IgD-negative memory B cell (primary cell): ENCODE measurements at regions not wholly inside any gene's neighbourhood (a gene's known extent, or its start where the extent isn't known, plus 50 kb on each side); places are given as distances from the start of the nearest gene placed in this dataset.

Source experiments
- H3K27ac Mint-ChIP-seq, 3 donors: one replicate each; pipeline ENCODE4 v1.8.0; 2020 to 2022; ENCODE audit warnings: mild to moderate bottlenecking in 3 of 3, mixed read lengths in 3 of 3, moderate library complexity in 1 of 3
- H3K27me3 Mint-ChIP-seq: one replicate; pipeline ENCODE4 v1.8.0; 2021; ENCODE audit warnings: mixed read lengths
- H3K36me3 Mint-ChIP-seq: one replicate; pipeline ENCODE4 v1.8.0; 2020; ENCODE audit warnings: mild to moderate bottlenecking, mixed read lengths
- H3K4me1 Mint-ChIP-seq, 3 donors: one replicate each; pipeline ENCODE4 v1.8.0; 2020 to 2022; ENCODE audit warnings: mixed read lengths in 3 of 3, mild to moderate bottlenecking in 1 of 3
- H3K4me3 Mint-ChIP-seq, 4 donors: one replicate each; pipeline ENCODE4 v1.8.0; 2020 to 2022; ENCODE audit warnings: mild to moderate bottlenecking in 4 of 4, mixed read lengths in 4 of 4, moderate library complexity in 3 of 4
- H3K9me3 Mint-ChIP-seq, 3 donors: one replicate each; pipeline ENCODE4 v1.8.0; 2020 to 2021; ENCODE audit warnings: mixed read lengths in 3 of 3, mild to moderate bottlenecking in 1 of 3

GRCh38 chr6:169933251-169933821, 181.9 kb downstream of the ERMARD start:
- H3K36me3 Mint-ChIP-seq = no peaks in the 10 kb centered on the region
- H3K4me1 Mint-ChIP-seq = peaks cover 0 to 3% (median 0%) of the 10 kb centered on the region in 3 donors
- H3K27me3 Mint-ChIP-seq = peaks cover 5% of the 10 kb centered on the region
- H3K4me3 Mint-ChIP-seq = no peak overlapping the region
- H3K27ac Mint-ChIP-seq = no peak overlapping the region
- peaks cover 0 to 6% (median 3%) of the 10 kb centered on the region in 3 donors for H3K9me3 Mint-ChIP-seq

DNA sequence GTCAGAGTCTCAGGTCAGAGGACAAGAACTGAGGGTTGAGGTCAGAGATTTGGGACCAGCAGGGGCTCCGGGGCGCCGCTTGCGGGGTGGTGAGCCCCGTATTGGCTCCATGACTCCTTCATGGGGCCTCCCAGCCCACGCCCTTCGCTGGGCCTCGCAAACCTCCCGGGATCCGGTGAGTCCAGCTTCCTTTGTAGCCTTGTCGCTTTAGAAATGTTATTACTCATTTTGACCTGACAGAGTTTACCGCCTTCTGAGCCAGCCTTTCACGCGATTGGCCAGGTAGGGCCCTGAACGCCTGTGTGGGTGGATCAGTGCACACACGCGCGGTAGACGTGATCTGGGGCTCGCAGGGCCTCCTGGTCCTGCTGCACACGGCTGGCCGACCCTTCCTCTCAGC, 181.1 kb downstream of the ERMARD start:
- peaks cover 0 to 6% (median 3%) of the 10 kb centered on the region in 3 donors for H3K9me3 Mint-ChIP-seq
- H3K36me3 Mint-ChIP-seq = no peaks in the 10 kb centered on the region
- no peak overlapping the region for H3K27ac Mint-ChIP-seq
- H3K4me3 Mint-ChIP-seq = no peak overlapping the region
- H3K27me3 Mint-ChIP-seq = peaks cover 5% of the 10 kb centered on the region
- peaks cover 0 to 3% (median 0%) of the 10 kb centered on the region in 3 donors for H3K4me1 Mint-ChIP-seq

DNA sequence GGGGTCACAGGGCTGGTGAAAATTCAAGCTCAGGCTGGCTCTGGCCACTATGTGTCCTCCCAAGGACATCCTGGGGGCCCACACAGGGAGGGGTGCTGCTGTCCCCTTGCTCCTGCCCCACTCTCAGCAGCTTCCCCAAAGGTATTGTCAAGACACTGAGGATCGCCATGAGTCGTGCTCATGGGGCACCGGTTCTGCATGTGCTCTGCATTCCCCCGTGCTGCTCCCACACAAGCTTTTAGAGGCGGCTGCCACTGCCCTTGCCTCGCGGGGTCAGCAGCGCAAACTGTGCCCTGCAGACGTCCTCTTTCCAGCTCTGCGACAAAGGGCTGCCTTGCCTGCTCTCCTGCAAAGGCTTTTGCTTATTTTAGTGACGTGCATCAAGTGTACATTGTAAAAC, 179.8 kb downstream of the ERMARD start:
- Mint-ChIP-seq H3K36me3 (no peaks in the 10 kb centered on the region), H3K4me1 (peaks cover 0 to 3% (median 0%) of the 10 kb centered on the region in 3 donors), H3K27me3 (peaks cover 5% of the 10 kb centered on the region), H3K4me3 (no peak overlapping the region), H3K9me3 (peaks cover 0 to 6% (median 3%) of the 10 kb centered on the region in 3 donors), H3K27ac (no peak overlapping the region)

DNA sequence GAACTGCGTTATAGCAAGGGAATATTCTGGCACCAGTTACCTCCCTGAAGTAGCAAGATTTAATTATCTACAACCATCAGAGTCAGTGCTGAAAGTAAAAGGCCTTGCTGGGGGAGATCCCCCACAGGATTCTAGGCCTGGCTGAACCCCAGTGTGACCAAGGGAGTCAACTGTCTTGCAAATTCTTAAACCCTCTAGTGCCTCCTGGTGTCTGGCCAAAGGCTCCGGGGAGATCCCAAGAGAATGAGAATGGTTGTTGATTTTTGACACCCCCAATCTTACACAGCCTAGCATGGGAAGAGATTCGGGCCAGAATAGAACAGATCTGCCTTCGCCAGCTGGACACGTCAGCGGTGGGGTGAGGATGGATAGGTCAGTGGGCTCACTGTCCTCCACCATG, 179.4 kb downstream of the ERMARD start:
- no peak overlapping the region for H3K4me3 Mint-ChIP-seq
- H3K27ac Mint-ChIP-seq = no peak overlapping the region
- peaks cover 0 to 6% (median 3%) of the 10 kb centered on the region in 3 donors for H3K9me3 Mint-ChIP-seq
- peaks cover 6% of the 10 kb centered on the region for H3K27me3 Mint-ChIP-seq
- peaks cover 0 to 3% (median 0%) of the 10 kb centered on the region in 3 donors for H3K4me1 Mint-ChIP-seq
- H3K36me3 Mint-ChIP-seq = no peaks in the 10 kb centered on the region

- Mint-ChIP-seq H3K36me3 (no peaks in the 10 kb centered on the region), H3K9me3 (peaks cover 0 to 6% (median 3%) of the 10 kb centered on the region in 3 donors), H3K27ac (no peak overlapping the region), H3K4me1 (peaks cover 0 to 3% (median 0%) of the 10 kb centered on the region in 3 donors), H3K27me3 (peaks cover 8% of the 10 kb centered on the region), H3K4me3 (no peak overlapping the region)
Observed at GRCh38 chr6:169927711-169928110, 176.3 kb downstream of the ERMARD start.

DNA sequence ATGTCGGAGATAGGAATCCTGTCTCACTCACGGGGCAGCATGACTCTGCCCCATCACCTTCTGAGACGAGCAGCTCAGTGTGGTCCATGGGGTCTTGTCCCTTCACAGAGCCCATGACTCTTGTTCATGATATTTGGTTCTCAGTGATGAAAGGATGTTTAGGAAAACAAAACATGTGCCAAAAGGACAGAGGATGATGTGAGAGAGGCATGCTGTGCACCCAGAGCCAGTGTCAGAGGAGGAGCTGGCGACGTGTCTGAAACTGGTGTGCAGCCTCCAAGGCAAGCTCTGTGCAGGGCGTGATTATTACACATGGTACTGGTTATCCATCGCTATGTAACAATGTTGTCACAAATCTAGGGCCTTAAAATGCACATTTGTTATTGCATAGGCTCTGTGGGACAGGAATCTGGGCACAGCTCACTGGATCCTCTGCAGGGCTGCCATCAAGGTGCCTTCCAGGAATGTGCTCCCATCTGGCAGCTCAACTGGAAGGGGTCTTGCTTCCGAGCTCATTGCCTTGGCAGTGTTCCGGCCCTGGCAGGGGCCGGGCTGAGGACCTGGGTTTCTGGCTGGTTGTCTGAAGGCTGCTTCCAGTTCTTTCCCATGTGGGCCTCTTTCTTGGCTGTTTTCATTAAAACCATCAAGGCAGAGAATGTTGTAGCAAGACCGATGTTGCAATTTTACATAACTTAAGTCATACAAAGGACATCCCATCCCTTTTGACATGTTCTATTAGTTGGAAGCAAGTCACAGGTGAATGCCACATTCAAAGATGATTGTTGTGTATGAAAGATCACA, 175.4 kb downstream of the ERMARD start:
- peaks cover 8% of the 10 kb centered on the region for H3K27me3 Mint-ChIP-seq
- no peaks in the 10 kb centered on the region for H3K4me1 Mint-ChIP-seq
- no peak overlapping the region for H3K27ac Mint-ChIP-seq
- no peaks in the 10 kb centered on the region for H3K36me3 Mint-ChIP-seq
- no peak overlapping the region for H3K4me3 Mint-ChIP-seq
- peaks cover 0 to 6% (median 3%) of the 10 kb centered on the region in 3 donors for H3K9me3 Mint-ChIP-seq

GRCh38 chr6:169923468-169924464, 172.3 kb downstream of the ERMARD start:
- Mint-ChIP-seq H3K4me1 (peaks cover 0 to 2% (median 0%) of the 10 kb centered on the region in 3 donors), H3K27me3 (peaks cover 10% of the 10 kb centered on the region), H3K36me3 (no peaks in the 10 kb centered on the region), H3K4me3 (no peak overlapping the region), H3K9me3 (peaks cover 0 to 1% (median 1%) of the 10 kb centered on the region in 3 donors), H3K27ac (no peak overlapping the region)

DNA sequence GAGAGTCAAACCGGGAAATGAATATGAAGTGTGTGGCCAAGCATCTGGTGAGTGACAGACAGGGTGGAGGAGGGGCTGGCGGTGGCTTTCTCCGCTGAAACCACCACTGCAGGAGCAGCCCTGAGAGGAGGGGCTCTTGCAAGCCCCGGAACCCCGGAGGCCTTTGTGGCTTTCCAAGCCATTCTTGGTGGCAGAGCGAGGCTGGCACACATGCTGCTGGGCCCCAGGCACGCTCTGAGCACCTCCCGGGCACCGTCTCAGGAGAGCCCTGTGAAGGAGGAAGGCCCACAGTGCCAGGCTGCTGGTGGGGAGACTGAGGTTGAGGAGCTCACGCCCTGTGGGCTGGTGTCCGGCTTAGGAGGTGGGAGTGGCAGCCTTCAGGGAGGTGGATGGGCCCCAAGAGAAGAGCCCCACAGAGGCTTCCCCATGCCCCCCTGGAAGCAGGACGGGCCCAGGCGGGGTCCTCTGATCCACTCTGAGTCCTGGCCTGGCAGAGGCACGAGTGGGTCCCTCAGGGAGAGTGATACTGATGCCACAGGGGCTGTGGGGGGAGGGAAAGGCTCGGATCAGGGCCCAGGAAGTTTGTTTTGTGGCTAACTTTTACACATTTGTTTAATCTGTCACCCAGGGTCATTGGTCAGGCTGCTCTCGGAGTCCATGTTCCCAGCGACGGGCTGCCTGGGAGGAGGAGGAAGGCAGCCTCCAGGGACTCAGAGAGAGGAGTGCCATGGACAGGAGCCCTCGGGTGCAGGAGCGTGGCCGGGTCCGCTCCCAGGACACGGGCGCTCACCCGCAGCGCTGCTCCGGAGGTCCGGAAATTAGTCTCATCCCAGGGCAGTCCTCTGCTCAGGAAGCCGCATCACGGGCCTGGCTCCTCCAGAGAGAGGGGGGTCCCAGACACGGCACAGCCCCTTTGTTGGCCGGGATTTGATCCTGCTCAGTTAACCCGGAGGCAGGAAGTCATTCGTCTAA, 170.7 kb downstream of the ERMARD start:
- Mint-ChIP-seq H3K27ac (no peak overlapping the region), H3K36me3 (no peaks in the 10 kb centered on the region), H3K27me3 (peaks cover 10% of the 10 kb centered on the region), H3K4me3 (no peak overlapping the region), H3K4me1 (peaks cover 0 to 2% (median 0%) of the 10 kb centered on the region in 3 donors), H3K9me3 (peaks cover 0 to 2% (median 0%) of the 10 kb centered on the region in 3 donors)

- Mint-ChIP-seq H3K36me3 (no peaks in the 10 kb centered on the region), H3K4me3 (no peak overlapping the region), H3K27me3 (peaks cover 14% of the 10 kb centered on the region), H3K9me3 (peaks cover 0 to 2% (median 0%) of the 10 kb centered on the region in 3 donors), H3K4me1 (peaks cover 0 to 2% (median 0%) of the 10 kb centered on the region in 3 donors), H3K27ac (no peak overlapping the region)
Observed at GRCh38 chr6:169921217-169921616, 169.8 kb downstream of the ERMARD start.

GRCh38 chr6:169920359-169921020, 169.1 kb downstream of the ERMARD start:
- Mint-ChIP-seq H3K27ac (no peak overlapping the region), H3K27me3 (peaks cover 12% of the 10 kb centered on the region), H3K9me3 (peaks cover 0 to 2% (median 0%) of the 10 kb centered on the region in 3 donors), H3K4me1 (peaks cover 0 to 2% (median 0%) of the 10 kb centered on the region in 3 donors), H3K36me3 (no peaks in the 10 kb centered on the region), H3K4me3 (no peak overlapping the region)

DNA sequence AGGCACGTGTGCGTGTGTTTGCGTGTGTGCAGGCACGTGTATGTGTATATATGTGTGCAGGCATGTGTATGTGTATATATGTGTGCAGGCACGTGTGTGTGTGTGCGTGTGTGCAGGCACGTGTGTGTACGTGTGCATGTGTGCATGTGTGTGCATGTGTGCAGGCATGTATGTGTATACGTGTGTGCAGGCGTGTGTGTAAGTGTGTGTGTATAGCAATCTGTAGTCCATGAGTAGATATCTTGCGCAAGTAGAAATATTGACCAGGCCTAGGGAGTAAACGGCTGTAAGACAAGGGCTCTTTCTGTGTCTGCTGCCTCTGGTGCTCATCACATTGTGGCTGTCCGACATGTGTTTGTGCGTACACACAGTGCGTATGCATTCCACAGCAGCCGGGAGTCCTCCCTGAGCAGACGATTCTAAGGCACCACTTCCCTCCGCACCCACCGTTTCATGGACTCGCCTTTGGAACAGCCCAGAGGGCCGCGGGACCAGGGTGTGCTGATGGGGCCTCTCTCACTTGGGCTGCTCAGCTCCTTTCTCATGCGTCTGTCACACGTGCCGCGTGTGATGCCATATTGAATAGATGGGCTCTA, 167.6 kb downstream of the ERMARD start:
- H3K4me3 Mint-ChIP-seq = no peak overlapping the region
- peak overlapping the region in 1 of 3 donors; percentile 13 for H3K27ac Mint-ChIP-seq
- H3K4me1 Mint-ChIP-seq = peaks cover 0 to 2% (median 0%) of the 10 kb centered on the region in 3 donors
- H3K27me3 Mint-ChIP-seq = peaks cover 17% of the 10 kb centered on the region
- peaks cover 0 to 2% (median 0%) of the 10 kb centered on the region in 3 donors for H3K9me3 Mint-ChIP-seq
- H3K36me3 Mint-ChIP-seq = no peaks in the 10 kb centered on the region

- Mint-ChIP-seq H3K27me3 (peaks cover 21% of the 10 kb centered on the region), H3K9me3 (peaks cover 0 to 2% (median 0%) of the 10 kb centered on the region in 3 donors), H3K27ac (no peak overlapping the region), H3K36me3 (no peaks in the 10 kb centered on the region), H3K4me1 (peaks cover 0 to 2% (median 0%) of the 10 kb centered on the region in 3 donors), H3K4me3 (no peak overlapping the region)
Observed at GRCh38 chr6:169918239-169918953, 167.0 kb downstream of the ERMARD start.
